Spleen (tissue), 11 donors: ENCODE measurements at regions not wholly inside any gene's neighbourhood (a gene's known extent, or its start where the extent isn't known, plus 50 kb on each side); places are given as distances from the start of the nearest gene placed in this dataset.

Source experiments
- DNase-seq: peaks from one replicate; pipeline ENCODE4 v3.0.0-alpha.2; 2020
- H3K27ac ChIP-seq, 8 donors: fragments of 200-600 bp; sonication (generic) in 7 of 8; 1 replicate in 4 of 8; 2 replicates in 4 of 8; pipeline versions ENCODE4 v1.5.0 to v1.8.0; 2016 to 2021; ENCODE audit warnings: inconsistent platforms in 4 of 8, mild to moderate bottlenecking in 4 of 8, moderate library complexity in 1 of 8
- H3K27me3 ChIP-seq, 7 donors: fragments of 200-600 bp; sonication (generic) in 6 of 7; replicated peaks in 1 of 7; 1 replicate in 4 of 7; 2 replicates in 3 of 7; pipeline versions ENCODE4 v1.5.0 to v1.8.0; 2016 to 2021; ENCODE audit warnings: inconsistent platforms in 3 of 7, mild to moderate bottlenecking in 1 of 7
- H3K36me3 ChIP-seq, 6 donors: fragments of 200-600 bp; sonication (generic) in 5 of 6; 1 replicate in 4 of 6; 2 replicates in 2 of 6; pipeline versions ENCODE4 v1.5.0 to v1.8.0; 2016 to 2021; ENCODE audit warnings: inconsistent platforms in 2 of 6
- H3K4me1 ChIP-seq, 6 donors: fragments of 200-600 bp; sonication (generic) in 5 of 6; 1 replicate in 3 of 6; 2 replicates in 3 of 6; pipeline versions ENCODE4 v1.5.0 to v1.8.0; 2016 to 2021; ENCODE audit warnings: inconsistent platforms in 3 of 6
- H3K4me3 ChIP-seq, 8 donors: fragments of 200-600 bp; sonication (generic) in 7 of 8; 1 replicate in 4 of 8; 2 replicates in 4 of 8; pipeline versions ENCODE4 v1.5.0 to v1.8.0; 2016 to 2021; ENCODE audit warnings: inconsistent platforms in 4 of 8, mild to moderate bottlenecking in 4 of 8, moderate library complexity in 2 of 8
- H3K9me3 ChIP-seq, 8 donors: fragments of 200-600 bp; sonication (generic) in 7 of 8; 1 replicate in 4 of 8; 2 replicates in 4 of 8; pipeline versions ENCODE4 v1.5.0 to v1.8.0; 2016 to 2021; ENCODE audit warnings: inconsistent platforms in 4 of 8
- POLR2A ChIP-seq, 3 donors: fragments of 450-650 bp; IDR thresholded peaks; one replicate each; pipeline ENCODE4 v1.5.1; 2017; ENCODE audit warnings: antibody characterized with exemption in 3 of 3, mild to moderate bottlenecking in 1 of 3
- POLR2AphosphoS5 ChIP-seq, 3 donors: sonication (generic); formaldehyde crosslinking; IDR thresholded peaks; one replicate each; pipeline ENCODE4 v1.5.1; 2017; ENCODE audit warnings: antibody characterized with exemption in 3 of 3
- WGBS, 5 donors: extraction: QIAGEN DNeasy Blood & Tissue Kit in 3 of 5; methylation state at CpG; one replicate each; pipeline versions ENCODE4 v1.1.5 to v1.1.7; 2013 to 2018; 5-methylcytosine and 5-hydroxymethylcytosine counted together
- intact Hi-C: fragments of 100-400 bp; cut with DNase I; formaldehyde crosslinking; loops from one replicate; pipeline ENCODE4 v1.15.0; 2023; ENCODE audit warnings: low total_unique reads
- TF ChIP-seq, protein P1 (sequence below), 11 experiments: fragments of 200-600 bp in 7 of 11; fragments of 450-650 bp in 4 of 11; sonication (generic) in 4 of 11; IDR thresholded peaks in 8 of 11; conservative IDR thresholded peaks in 3 of 11; 1 replicate in 7 of 11; 2 replicates in 4 of 11; pipeline versions ENCODE4 v1.4.0 to v1.8.0; 2016 to 2021; ENCODE audit warnings: antibody characterized with exemption in 11 of 11, inconsistent platforms in 4 of 11, mild to moderate bottlenecking in 1 of 11
- donor health status: healthy with polysubstance abuse.
- donor health status: DM: no; HTN: no; CAD: no; lungs with moderate emphysema.
- donor health status: DM: no; HTN: no; CAD: no.
- donor health status: Bipolar disorder and iron deficiency.
- donor health status: healthy.
- donor health status: DM: no; HTN: no; CAD: no.
- donor health status: DM: yes; HTN: yes; CAD: no.

DNA sequence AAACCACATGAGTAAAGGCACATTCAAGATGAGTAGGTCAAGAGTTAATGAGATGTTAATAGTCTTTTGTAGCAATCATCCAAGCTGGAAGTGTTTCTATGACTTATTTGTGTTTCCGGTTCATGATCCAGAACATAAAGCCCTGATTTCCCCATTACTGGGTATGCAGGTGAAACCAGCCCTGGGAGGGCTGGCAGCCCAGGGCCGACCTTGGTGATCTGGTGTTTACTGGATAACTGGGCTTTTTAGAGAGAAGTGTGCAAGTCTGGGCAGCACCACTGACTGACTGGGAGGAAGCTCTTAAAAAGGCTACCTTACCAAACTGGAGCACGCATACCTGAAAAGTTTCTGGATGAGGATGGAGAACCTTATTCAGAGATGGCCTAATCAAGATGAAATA lies 431.6 kb upstream of the VRK2 start:
- no peaks in the 10 kb centered on the region for H3K27me3 ChIP-seq
- H3K27ac ChIP-seq: no peak overlapping the region
- TF ChIP-seq POLR2A (IDR thresholded peaks at IDR 0.05) (no peak), POLR2AphosphoS5 (IDR thresholded peaks at IDR 0.05) (no peak)
- TF ChIP-seq, protein P1, sequence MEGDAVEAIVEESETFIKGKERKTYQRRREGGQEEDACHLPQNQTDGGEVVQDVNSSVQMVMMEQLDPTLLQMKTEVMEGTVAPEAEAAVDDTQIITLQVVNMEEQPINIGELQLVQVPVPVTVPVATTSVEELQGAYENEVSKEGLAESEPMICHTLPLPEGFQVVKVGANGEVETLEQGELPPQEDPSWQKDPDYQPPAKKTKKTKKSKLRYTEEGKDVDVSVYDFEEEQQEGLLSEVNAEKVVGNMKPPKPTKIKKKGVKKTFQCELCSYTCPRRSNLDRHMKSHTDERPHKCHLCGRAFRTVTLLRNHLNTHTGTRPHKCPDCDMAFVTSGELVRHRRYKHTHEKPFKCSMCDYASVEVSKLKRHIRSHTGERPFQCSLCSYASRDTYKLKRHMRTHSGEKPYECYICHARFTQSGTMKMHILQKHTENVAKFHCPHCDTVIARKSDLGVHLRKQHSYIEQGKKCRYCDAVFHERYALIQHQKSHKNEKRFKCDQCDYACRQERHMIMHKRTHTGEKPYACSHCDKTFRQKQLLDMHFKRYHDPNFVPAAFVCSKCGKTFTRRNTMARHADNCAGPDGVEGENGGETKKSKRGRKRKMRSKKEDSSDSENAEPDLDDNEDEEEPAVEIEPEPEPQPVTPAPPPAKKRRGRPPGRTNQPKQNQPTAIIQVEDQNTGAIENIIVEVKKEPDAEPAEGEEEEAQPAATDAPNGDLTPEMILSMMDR (IDR thresholded peaks at IDR 0.05 in 8 of 11, conservative IDR thresholded peaks at IDR 0.05 in 3 of 11): no peak
- peaks cover 0 to 7% (median 0%) of the 10 kb centered on the region in 8 donors for H3K9me3 ChIP-seq
- H3K4me1 ChIP-seq: no peaks in the 10 kb centered on the region
- intact Hi-C loops: no loop called here
- 77 to 97% (median 94%) methylated on average over 3 of the region's 3 CpGs for WGBS, 5 donors
- no peak for DNase-seq
- H3K36me3 ChIP-seq: no peaks in the 10 kb centered on the region
- no peak overlapping the region for H3K4me3 ChIP-seq

DNA sequence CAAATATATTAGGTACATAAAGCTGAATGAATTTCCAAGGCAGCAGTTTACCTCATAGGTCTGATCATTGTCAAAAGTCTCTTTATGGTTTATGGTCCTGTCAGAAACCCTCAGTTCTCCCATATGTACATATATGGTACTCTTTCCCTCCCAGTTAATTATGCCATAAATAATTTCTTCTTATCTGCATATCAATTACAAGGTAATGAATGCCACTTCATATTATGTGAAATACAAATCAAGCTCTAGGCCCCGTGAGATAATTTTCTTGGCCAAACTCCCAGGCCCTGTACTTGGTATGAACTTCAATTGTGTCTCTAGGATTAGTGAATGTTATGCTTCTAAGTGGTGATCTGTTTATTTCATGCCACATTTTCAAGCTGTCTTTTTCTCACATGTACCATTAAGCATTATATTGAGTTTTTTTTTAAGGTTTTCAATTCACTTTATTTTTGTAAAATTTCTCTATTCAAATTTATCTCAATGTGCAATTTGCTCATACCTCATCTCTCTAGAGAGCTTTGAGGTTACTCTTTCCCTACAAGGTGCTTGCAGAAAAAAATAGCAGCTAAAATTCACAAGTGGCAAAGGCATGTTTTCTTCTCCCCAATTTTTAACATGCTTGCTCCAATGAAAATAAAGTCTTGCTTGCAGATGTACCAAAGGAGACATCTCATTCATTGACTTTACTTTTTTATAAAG lies 430.6 kb upstream of the VRK2 start:
- DNase-seq: no peak
- H3K9me3 ChIP-seq: peaks cover 0 to 3% (median 0%) of the 10 kb centered on the region in 8 donors
- H3K4me1 ChIP-seq: no peaks in the 10 kb centered on the region
- no peak overlapping the region for H3K27ac ChIP-seq
- WGBS, 5 donors: 58 to 87% (median 78%) methylated on average over 1 of the region's 1 CpG
- TF ChIP-seq POLR2AphosphoS5 (IDR thresholded peaks at IDR 0.05) (no peak), POLR2A (IDR thresholded peaks at IDR 0.05) (no peak)
- TF ChIP-seq, protein P1 (IDR thresholded peaks at IDR 0.05 in 8 of 11, conservative IDR thresholded peaks at IDR 0.05 in 3 of 11): no peak
- H3K36me3 ChIP-seq: no peaks in the 10 kb centered on the region
- intact Hi-C loops: no loop called here
- H3K4me3 ChIP-seq: no peak overlapping the region
- H3K27me3 ChIP-seq: no peaks in the 10 kb centered on the region

DNA sequence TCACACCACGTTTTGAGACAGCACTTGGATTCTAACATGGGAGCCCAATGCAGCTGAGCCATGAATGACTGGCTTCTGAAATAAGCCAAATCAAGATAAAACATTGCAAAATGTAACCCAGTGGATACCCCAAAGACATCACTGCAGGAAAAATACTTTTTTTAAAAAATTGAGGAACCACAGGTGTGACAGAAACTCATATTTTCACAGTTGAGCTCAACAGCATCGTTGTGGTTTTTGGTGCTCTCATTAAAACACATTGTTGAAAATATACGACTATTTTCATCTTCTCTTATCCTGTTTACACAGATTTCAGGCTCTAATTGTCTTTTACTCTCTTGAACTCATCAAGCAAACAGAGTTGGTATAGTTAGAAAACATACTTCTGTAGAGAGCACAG lies 429.3 kb upstream of the VRK2 start:
- no peak for DNase-seq
- Histone ChIP-seq H3K9me3 (peaks cover 0 to 3% (median 0%) of the 10 kb centered on the region in 8 donors), H3K36me3 (no peaks in the 10 kb centered on the region), H3K4me3 (no peak overlapping the region), H3K4me1 (no peaks in the 10 kb centered on the region), H3K27me3 (no peaks in the 10 kb centered on the region), H3K27ac (no peak overlapping the region)
- 14 to 41% (median 24%) methylated on average over 3 of the region's 3 CpGs for WGBS, 5 donors
- TF ChIP-seq, protein P1 (IDR thresholded peaks at IDR 0.05 in 8 of 11, conservative IDR thresholded peaks at IDR 0.05 in 3 of 11): no peak
- no peak for TF ChIP-seq POLR2A (IDR thresholded peaks at IDR 0.05)
- no peak for TF ChIP-seq POLR2AphosphoS5 (IDR thresholded peaks at IDR 0.05)
- intact Hi-C loops: no loop called here

DNA sequence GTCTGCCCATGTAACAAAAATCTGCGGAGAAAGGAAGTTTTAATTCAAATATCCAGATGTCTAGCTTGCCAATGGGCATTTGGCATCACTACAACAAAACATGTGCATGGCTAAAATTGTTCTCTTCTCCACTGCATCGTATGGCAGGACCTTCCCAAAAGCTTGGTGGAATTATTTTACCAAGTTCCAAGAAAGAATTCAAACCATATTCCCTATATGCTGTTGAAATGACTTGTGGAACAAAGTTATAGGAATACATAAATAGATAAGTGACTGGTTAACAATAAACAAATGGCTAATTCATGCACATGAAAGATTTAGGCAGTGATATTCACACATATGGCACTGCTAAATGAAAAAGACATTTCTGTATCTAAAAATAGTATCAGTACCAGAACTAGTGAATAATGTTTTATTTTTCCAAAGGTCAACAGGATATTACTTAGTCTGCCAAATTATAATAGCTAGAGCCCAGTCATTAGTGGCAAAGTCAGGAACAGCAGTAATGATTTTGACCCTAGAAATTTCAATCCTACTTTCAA lies 425.4 kb upstream of the VRK2 start:
- Histone ChIP-seq H3K36me3 (no peaks in the 10 kb centered on the region), H3K4me1 (no peaks in the 10 kb centered on the region), H3K27ac (no peak overlapping the region), H3K4me3 (no peak overlapping the region), H3K27me3 (no peaks in the 10 kb centered on the region), H3K9me3 (no peaks in the 10 kb centered on the region)
- DNase-seq: no peak
- TF ChIP-seq POLR2A (IDR thresholded peaks at IDR 0.05) (no peak), POLR2AphosphoS5 (IDR thresholded peaks at IDR 0.05) (no peak)
- TF ChIP-seq, protein P1 (IDR thresholded peaks at IDR 0.05 in 8 of 11, conservative IDR thresholded peaks at IDR 0.05 in 3 of 11): no peak
- intact Hi-C loops: no loop called here
- WGBS, 5 donors: 52 to 75% (median 60%) methylated on average over 2 of the region's 2 CpGs
